ENCODE measurements at regions not wholly inside any gene's neighbourhood (a gene's known extent, or its start where the extent isn't known, plus 50 kb on each side); places are given as distances from the start of the nearest gene placed in this dataset.

- Histone ChIP-seq H3K27ac (ENCODE audit: low read length, poor library complexity, severe bottlenecking) (no peak overlapping the region), H2BK5ac (ENCODE audit: low read depth, low read length, poor library complexity, severe bottlenecking) (no peak overlapping the region), H3K27me3 (ENCODE audit: control insufficient read depth in 1 of 2, insufficient read depth in 1 of 2, low read length in 2 of 2) (peaks cover 4 to 26% of the 10 kb centered on the region in 2 experiments), H3K18ac (ENCODE audit: low read depth in 1 of 2, low read length in 2 of 2) (no peak overlapping the region), H3K36me3 (ENCODE audit: control insufficient read depth in 1 of 2, insufficient read depth in 2 of 2, low read depth in 1 of 2, low read length in 2 of 2) (no peaks in the 10 kb centered on the region), H3K14ac (ENCODE audit: low read length in 2 of 2) (no peak overlapping the region), H4K8ac (ENCODE audit: low read length) (no peak overlapping the region), H3K9ac (ENCODE audit: low read length) (no peak overlapping the region), H2BK15ac (ENCODE audit: low read depth, poor library complexity, severe bottlenecking) (no peak overlapping the region), H3K79me1 (replicated peaks; ENCODE audit: low read length, poor library complexity, severe bottlenecking) (no peaks in the 10 kb centered on the region), H3K9me3 (ENCODE audit: control insufficient read depth, low read length) (peaks cover 10% of the 10 kb centered on the region), H3K4me3 (ENCODE audit: insufficient read depth in 1 of 2, low read depth in 1 of 2, low read length in 2 of 2) (no peak overlapping the region), H2AK5ac (ENCODE audit: low read length, severe bottlenecking) (no peak overlapping the region), H3K4ac (ENCODE audit: low read depth in 1 of 2, low read length in 2 of 2) (no peak overlapping the region), H3K4me1 (ENCODE audit: control insufficient read depth, insufficient read depth, low read depth, low read length) (no peaks in the 10 kb centered on the region), H2BK12ac (ENCODE audit: low read length in 2 of 2) (no peak overlapping the region), H4K91ac (ENCODE audit: low read length) (no peak overlapping the region), H3K4me2 (ENCODE audit: low read length, poor library complexity, severe bottlenecking) (no peak overlapping the region), H2BK120ac (ENCODE audit: low read depth, low read length) (no peak overlapping the region), H2AFZ (ENCODE audit: low read depth, low read length) (no peak overlapping the region), H3K23ac (ENCODE audit: low read length in 2 of 2) (no peak overlapping the region)
- DNase-seq, result no peak
- 19% methylated on average over 1 of the region's 8 CpGs for WGBS
These were observed 73.2 kb upstream of the CTXND1 start for GRCh38 chr15:80325206-80325605.

GRCh38 chr15:80326270-80326669 lies 74.3 kb upstream of the CTXND1 start:
- Histone ChIP-seq H3K79me1 (replicated peaks; ENCODE audit: low read length, poor library complexity, severe bottlenecking) (no peaks in the 10 kb centered on the region), H3K27me3 (ENCODE audit: control insufficient read depth in 1 of 2, insufficient read depth in 1 of 2, low read length in 2 of 2) (peaks cover 0 to 16% of the 10 kb centered on the region in 2 experiments), H2BK15ac (ENCODE audit: low read depth, poor library complexity, severe bottlenecking) (no peak overlapping the region), H4K91ac (ENCODE audit: low read length) (no peak overlapping the region), H3K4me2 (ENCODE audit: low read length, poor library complexity, severe bottlenecking) (no peak overlapping the region), H2BK12ac (ENCODE audit: low read length in 2 of 2) (no peak overlapping the region), H3K14ac (ENCODE audit: low read length in 2 of 2) (no peak overlapping the region), H2BK120ac (ENCODE audit: low read depth, low read length) (no peak overlapping the region), H3K36me3 (ENCODE audit: control insufficient read depth in 1 of 2, insufficient read depth in 2 of 2, low read depth in 1 of 2, low read length in 2 of 2) (no peaks in the 10 kb centered on the region), H2BK5ac (ENCODE audit: low read depth, low read length, poor library complexity, severe bottlenecking) (no peak overlapping the region), H3K9me3 (ENCODE audit: control insufficient read depth, low read length) (peaks cover 10% of the 10 kb centered on the region), H3K23ac (ENCODE audit: low read length in 2 of 2) (no peak overlapping the region), H3K4ac (ENCODE audit: low read depth in 1 of 2, low read length in 2 of 2) (no peak overlapping the region), H2AFZ (ENCODE audit: low read depth, low read length) (no peak overlapping the region), H4K8ac (ENCODE audit: low read length) (no peak overlapping the region), H3K4me3 (ENCODE audit: insufficient read depth in 1 of 2, low read depth in 1 of 2, low read length in 2 of 2) (no peak overlapping the region), H3K4me1 (ENCODE audit: control insufficient read depth, insufficient read depth, low read depth, low read length) (no peaks in the 10 kb centered on the region), H3K18ac (ENCODE audit: low read depth in 1 of 2, low read length in 2 of 2) (no peak overlapping the region), H3K9ac (ENCODE audit: low read length) (no peak overlapping the region), H3K27ac (ENCODE audit: low read length, poor library complexity, severe bottlenecking) (no peak overlapping the region), H2AK5ac (ENCODE audit: low read length, severe bottlenecking) (no peak overlapping the region)
- no peak for DNase-seq
- 94% methylated on average over 2 of the region's 2 CpGs for WGBS

GRCh38 chr15:80328496-80328895 lies 75.7 kb upstream of the ARNT2 start:
- Histone ChIP-seq H2AK5ac (ENCODE audit: low read length, severe bottlenecking) (no peak overlapping the region), H3K4me2 (ENCODE audit: low read length, poor library complexity, severe bottlenecking) (no peak overlapping the region), H3K9ac (ENCODE audit: low read length) (no peak overlapping the region), H3K14ac (ENCODE audit: low read length in 2 of 2) (no peak overlapping the region), H3K23ac (ENCODE audit: low read length in 2 of 2) (no peak overlapping the region), H2BK120ac (ENCODE audit: low read depth, low read length) (no peak overlapping the region), H4K91ac (ENCODE audit: low read length) (no peak overlapping the region), H3K9me3 (ENCODE audit: control insufficient read depth, low read length) (peaks cover 1% of the 10 kb centered on the region), H2BK5ac (ENCODE audit: low read depth, low read length, poor library complexity, severe bottlenecking) (no peak overlapping the region), H2AFZ (ENCODE audit: low read depth, low read length) (no peak overlapping the region), H3K27me3 (ENCODE audit: control insufficient read depth in 1 of 2, insufficient read depth in 1 of 2, low read length in 2 of 2) (peaks cover 0 to 26% of the 10 kb centered on the region in 2 experiments), H3K18ac (ENCODE audit: low read depth in 1 of 2, low read length in 2 of 2) (no peak overlapping the region), H3K36me3 (ENCODE audit: control insufficient read depth in 1 of 2, insufficient read depth in 2 of 2, low read depth in 1 of 2, low read length in 2 of 2) (no peaks in the 10 kb centered on the region), H3K79me1 (replicated peaks; ENCODE audit: low read length, poor library complexity, severe bottlenecking) (no peaks in the 10 kb centered on the region), H4K8ac (ENCODE audit: low read length) (no peak overlapping the region), H2BK12ac (ENCODE audit: low read length in 2 of 2) (no peak overlapping the region), H3K4me3 (ENCODE audit: insufficient read depth in 1 of 2, low read depth in 1 of 2, low read length in 2 of 2) (no peak overlapping the region), H3K27ac (ENCODE audit: low read length, poor library complexity, severe bottlenecking) (no peak overlapping the region), H3K4ac (ENCODE audit: low read depth in 1 of 2, low read length in 2 of 2) (no peak overlapping the region), H2BK15ac (ENCODE audit: low read depth, poor library complexity, severe bottlenecking) (no peak overlapping the region), H3K4me1 (ENCODE audit: control insufficient read depth, insufficient read depth, low read depth, low read length) (no peaks in the 10 kb centered on the region)
- WGBS, result 64% methylated on average over 4 of the region's 5 CpGs
- no peak for DNase-seq

GRCh38 chr15:80331886-80332406 lies 72.2 kb upstream of the ARNT2 start:
- Histone ChIP-seq H2AK5ac (ENCODE audit: low read length, severe bottlenecking) (no peak overlapping the region), H3K4ac (ENCODE audit: low read depth in 1 of 2, low read length in 2 of 2) (no peak overlapping the region)
- WGBS, result 92% methylated on average over 28 of the region's 28 CpGs

More at GRCh38 chr15:80331886-80332406, 72.2 kb upstream of the ARNT2 start:
- H3K23ac ChIP-seq (ENCODE audit: low read length in 2 of 2), result no peak overlapping the region
- no peak overlapping the region for H3K27ac ChIP-seq (ENCODE audit: low read length, poor library complexity, severe bottlenecking)
- DNase-seq, result no peak
- no peak overlapping the region for H4K91ac ChIP-seq (ENCODE audit: low read length)
- no peak overlapping the region for H2BK5ac ChIP-seq (ENCODE audit: low read depth, low read length, poor library complexity, severe bottlenecking)
- no peak overlapping the region for H2BK12ac ChIP-seq (ENCODE audit: low read length in 2 of 2)
- no peak overlapping the region for H3K18ac ChIP-seq (ENCODE audit: low read depth in 1 of 2, low read length in 2 of 2)
- no peak overlapping the region for H2BK120ac ChIP-seq (ENCODE audit: low read depth, low read length)
- H3K14ac ChIP-seq (ENCODE audit: low read length in 2 of 2), result no peak overlapping the region
- H3K9ac ChIP-seq (ENCODE audit: low read length), result no peak overlapping the region
- no peak overlapping the region for H3K4me2 ChIP-seq (ENCODE audit: low read length, poor library complexity, severe bottlenecking)
- H3K27me3 ChIP-seq (ENCODE audit: control insufficient read depth in 1 of 2, insufficient read depth in 1 of 2, low read length in 2 of 2), result peaks cover 4 to 32% of the 10 kb centered on the region in 2 experiments
- H3K4me1 ChIP-seq (ENCODE audit: control insufficient read depth, insufficient read depth, low read depth, low read length), result no peaks in the 10 kb centered on the region
- no peaks in the 10 kb centered on the region for H3K36me3 ChIP-seq (ENCODE audit: control insufficient read depth in 1 of 2, insufficient read depth in 2 of 2, low read depth in 1 of 2, low read length in 2 of 2)
- H2BK15ac ChIP-seq (ENCODE audit: low read depth, poor library complexity, severe bottlenecking), result no peak overlapping the region
- no peaks in the 10 kb centered on the region for H3K79me1 ChIP-seq (replicated peaks; ENCODE audit: low read length, poor library complexity, severe bottlenecking)
- no peak overlapping the region for H4K8ac ChIP-seq (ENCODE audit: low read length)
- H3K4me3 ChIP-seq (ENCODE audit: insufficient read depth in 1 of 2, low read depth in 1 of 2, low read length in 2 of 2), result no peak overlapping the region
- no peak overlapping the region for H2AFZ ChIP-seq (ENCODE audit: low read depth, low read length)
- peaks cover 7% of the 10 kb centered on the region for H3K9me3 ChIP-seq (ENCODE audit: control insufficient read depth, low read length)

Data from mesenchymal stem cell (in vitro differentiated cells and primary cell).